Right cardiac atrium (tissue), 5 donors: ENCODE measurements at regions not wholly inside any gene's neighbourhood (a gene's known extent, or its start where the extent isn't known, plus 50 kb on each side); places are given as distances from the start of the nearest gene placed in this dataset.

ENCODE experiments used
- ATAC-seq, 2 donors: fragments of 200-7000 bp; cut with Tn5 transposase; one replicate each; pipeline versions ENCODE4 v1.8.0 to v1.9.1; 2020; ENCODE audit warnings: moderate library complexity in 2 of 2, mild to moderate bottlenecking in 1 of 2
- DNase-seq, 3 donors: peaks; one replicate each; pipeline ENCODE4 v3.0.0-alpha.2; 2020
- H3K27ac ChIP-seq: one replicate; pipeline ENCODE4 v1.5.1; 2013; ENCODE audit warnings: mild to moderate bottlenecking, low read length, control low read depth, moderate library complexity
- H3K27me3 ChIP-seq: one replicate; pipeline ENCODE4 v1.6.1; 2013; ENCODE audit not compliant: control insufficient read depth, insufficient read depth
- H3K4me1 ChIP-seq: one replicate; pipeline ENCODE4 v1.6.1; 2013; ENCODE audit warnings: low read length; ENCODE audit not compliant: control insufficient read depth, insufficient read depth
- H3K4me3 ChIP-seq: one replicate; pipeline ENCODE4 v1.5.1; 2013; ENCODE audit warnings: low read length, control low read depth
- H3K9me3 ChIP-seq: one replicate; pipeline ENCODE4 v1.6.1; 2013; ENCODE audit warnings: low read length; ENCODE audit not compliant: control insufficient read depth
- WGBS: extraction: QIAGEN DNeasy Blood & Tissue Kit; methylation state at CpG from one replicate; pipeline ENCODE4 v1.1.7; 2013; 5-methylcytosine and 5-hydroxymethylcytosine counted together
- intact Hi-C, 4 donors: fragments of 100-400 bp; cut with DNase I; formaldehyde crosslinking; loops; one replicate each; pipeline versions ENCODE4 v1.11.0 to v1.14.0; 2022 to 2023
- donor health status: healthy with polysubstance abuse.
- donor health status: DM: no; HTN: yes; CAD: no.
- donor health status: DM: no; HTN: no; CAD: no.
- donor health status: DM: no; HTN: yes; CAD: no; lungs with severe emphysema.
- donor health status: DM: yes; HTN: yes; CAD: no.

- Histone ChIP-seq H3K27me3 (peaks cover 2% of the 10 kb centered on the region), H3K4me1 (no peaks in the 10 kb centered on the region), H3K9me3 (no peaks in the 10 kb centered on the region), H3K27ac (no peak overlapping the region), H3K4me3 (no peak overlapping the region)
- WGBS = 73% methylated on average over 2 of the region's 2 CpGs
- intact Hi-C loops = no loop called here
- ATAC-seq (no peak), DNase-seq (no peak)
These were observed 53.5 kb upstream of the UNC5B start for GRCh38 chr10:71158902-71159301.

- intact Hi-C loops = no loop called here
- no peak for ATAC-seq
- Histone ChIP-seq H3K4me3 (no peak overlapping the region), H3K9me3 (no peaks in the 10 kb centered on the region), H3K27me3 (peaks cover 4% of the 10 kb centered on the region), H3K27ac (no peak overlapping the region), H3K4me1 (no peaks in the 10 kb centered on the region)
- DNase-seq = no peak
- 89% methylated on average over 5 of the region's 5 CpGs for WGBS
These were observed 52.5 kb upstream of the UNC5B start for GRCh38 chr10:71159892-71160291.

GRCh38 chr10:71161425-71161824 lies 50.9 kb upstream of the UNC5B start:
- intact Hi-C loops = no loop called here
- Histone ChIP-seq H3K4me1 (no peaks in the 10 kb centered on the region), H3K27me3 (peaks cover 5% of the 10 kb centered on the region), H3K9me3 (no peaks in the 10 kb centered on the region), H3K27ac (no peak overlapping the region), H3K4me3 (no peak overlapping the region)
- WGBS = 80% methylated on average over 4 of the region's 4 CpGs
- DNase-seq (no peak), ATAC-seq (no peak)
